A549 (cell line): ENCODE measurements at regions not wholly inside any gene's neighbourhood (a gene's known extent, or its start where the extent isn't known, plus 50 kb on each side); places are given as distances from the start of the nearest gene placed in this dataset.

Experiments
- ATAC-seq, 2 experiments: fragments of 200-7000 bp in 1 of 2; fragments of >200 bp in 1 of 2; cut with Nextera tagmentation in 1 of 2; cut with Tn5 transposase in 1 of 2; 3 replicates each; pipeline versions ENCODE4 v1.8.0 to v1.9.1; 2018 to 2020; ENCODE audit warnings: mild to moderate bottlenecking in 1 of 2, moderate library complexity in 1 of 2
- CTCF ChIA-PET: fragments of 300-600 bp; sonication (Branson Sonifier 250); formaldehyde crosslinking; extraction: SDS; loops from one replicate; lab custom pipeline; 2021; ENCODE audit warnings: antibody characterized with exemption, inconsistent platforms; lab: Yijun Ruan, JAX
- POLR2A ChIA-PET: fragments of 350-600 bp; formaldehyde crosslinking; extraction: SDS; loops from one replicate; lab custom pipeline; 2021; ENCODE audit warnings: antibody characterized with exemption, inconsistent platforms; lab: Yijun Ruan, JAX
- DNase-seq, 2 experiments: peaks; one replicate each; pipeline versions ENCODE4 v3.0.0 to v3.0.0-alpha.2; 2011 to 2016; ENCODE audit warnings: low read depth in 1 of 2, low spot score in 1 of 2
- FAIRE-seq: peaks from 2 replicates; lab custom pipeline; 2011; peaks lifted over from hg19 to GRCh38; lab: Jason Lieb, UNC
- H3K27ac ChIP-seq, 2 experiments: fragments of >200 bp; sonication (Bioruptor Twin); formaldehyde crosslinking; 3 replicates each; pipeline ENCODE4 v1.5.1; 2016 to 2017
- H3K4me1 ChIP-seq: fragments of >200 bp; sonication (Bioruptor Twin); formaldehyde crosslinking; 3 replicates; pipeline ENCODE4 v1.6.1; 2016
- H3K4me2 ChIP-seq: fragments of >200 bp; sonication (Bioruptor Twin); formaldehyde crosslinking; 3 replicates; pipeline ENCODE4 v1.6.1; 2016
- H3K4me3 ChIP-seq: fragments of >200 bp; sonication (Bioruptor Twin); formaldehyde crosslinking; 3 replicates; pipeline ENCODE4 v1.5.1; 2016
- H3K9me3 ChIP-seq: fragments of >200 bp; sonication (Bioruptor Twin); formaldehyde crosslinking; 3 replicates; pipeline ENCODE4 v1.6.1; 2016
- BCL3 ChIP-seq: fragments of >200 bp; sonication (Bioruptor Twin); formaldehyde crosslinking; IDR thresholded peaks from 3 replicates; pipeline ENCODE4 v1.6.1; 2016
- BHLHE40 ChIP-seq: IDR thresholded peaks from 2 replicates; pipeline ENCODE4 v1.6.1; 2012; ENCODE audit warnings: low read depth, low read length, inconsistent platforms
- CBX2 ChIP-seq: fragments of 200-600 bp; sonication (generic); IDR thresholded peaks from 2 replicates; pipeline ENCODE4 v1.6.1; 2016; ENCODE audit warnings: low read depth, mild to moderate bottlenecking, borderline replicate concordance
- CBX8 ChIP-seq: fragments of 200-600 bp; sonication (generic); IDR thresholded peaks from 2 replicates; pipeline ENCODE4 v1.6.1; 2016
- CEBPB ChIP-seq, 2 experiments: fragments of >200 bp in 1 of 2; sonication (Bioruptor Twin) in 1 of 2; formaldehyde crosslinking in 1 of 2; IDR thresholded peaks; 2 replicates each; pipeline ENCODE4 v1.6.1; 2012 to 2016
- CHD2 ChIP-seq: fragments of 150-350 bp; IDR thresholded peaks from 2 replicates; pipeline ENCODE4 v1.6.1; 2014; ENCODE audit warnings: low read length; ENCODE audit not compliant: partially characterized antibody
- CHD4 ChIP-seq: fragments of 200-600 bp; sonication (generic); IDR thresholded peaks from 2 replicates; pipeline ENCODE4 v1.6.1; 2016; ENCODE audit warnings: antibody characterized with exemption, mild to moderate bottlenecking, borderline replicate concordance
- EHF ChIP-seq: fragments of 250-450 bp; sonication (Bioruptor Pico); IDR thresholded peaks from 2 replicates; pipeline ENCODE4 v1.5.0; 2020; ENCODE audit warnings: mild to moderate bottlenecking
- EP300 ChIP-seq, 2 experiments: fragments of >200 bp; sonication (Bioruptor Twin); formaldehyde crosslinking; IDR thresholded peaks; 2 replicates in 1 of 2; 3 replicates in 1 of 2; pipeline ENCODE4 v1.6.1; 2016 to 2017
- ESRRA ChIP-seq: fragments of 150-350 bp; IDR thresholded peaks from 2 replicates; pipeline ENCODE4 v1.6.1; 2014; ENCODE audit warnings: mild to moderate bottlenecking, low read length, borderline replicate concordance
- FOSB ChIP-seq: fragments of 250-450 bp; sonication (Bioruptor Pico); IDR thresholded peaks from 2 replicates; pipeline ENCODE4 v1.5.0; 2020; ENCODE audit warnings: mild to moderate bottlenecking, moderate library complexity
- GATA3 ChIP-seq: IDR thresholded peaks from 2 replicates; pipeline ENCODE4 v1.6.1; 2012; ENCODE audit warnings: borderline replicate concordance
- HMGXB4 ChIP-seq: fragments of 250-450 bp; sonication (Bioruptor Pico); IDR thresholded peaks from 2 replicates; pipeline ENCODE4 v1.5.0; 2021; ENCODE audit warnings: mild to moderate bottlenecking, moderate library complexity, borderline replicate concordance
- HOXA7 ChIP-seq: fragments of 250-450 bp; sonication (Bioruptor Pico); IDR thresholded peaks from 2 replicates; pipeline ENCODE4 v1.5.0; 2020; ENCODE audit warnings: mild to moderate bottlenecking, moderate library complexity
- HOXB13 ChIP-seq: fragments of 250-450 bp; sonication (Bioruptor Pico); IDR thresholded peaks from 2 replicates; pipeline ENCODE4 v1.5.0; 2020; ENCODE audit warnings: low read depth, mild to moderate bottlenecking, moderate library complexity
- JUNB ChIP-seq: fragments of >200 bp; sonication (Bioruptor Twin); formaldehyde crosslinking; IDR thresholded peaks from 2 replicates; pipeline ENCODE4 v1.6.1; 2016
- KDM1A ChIP-seq: fragments of 200-600 bp; sonication (generic); IDR thresholded peaks from 2 replicates; pipeline ENCODE4 v1.6.1; 2016; ENCODE audit warnings: low read depth, mild to moderate bottlenecking
- MAZ ChIP-seq: fragments of 150-350 bp; IDR thresholded peaks from 2 replicates; pipeline ENCODE4 v1.6.1; 2014; ENCODE audit warnings: antibody characterized with exemption, low read depth, low read length, borderline replicate concordance
- NPAS2 ChIP-seq: fragments of 250-450 bp; sonication (Bioruptor Pico); IDR thresholded peaks from 2 replicates; pipeline ENCODE4 v1.8.0; 2022; ENCODE audit warnings: mild to moderate bottlenecking, moderate library complexity, borderline replicate concordance
- PBX3 ChIP-seq: IDR thresholded peaks from 2 replicates; pipeline ENCODE4 v1.6.1; 2012
- PHF8 ChIP-seq: fragments of 200-600 bp; sonication (generic); IDR thresholded peaks from 2 replicates; pipeline ENCODE4 v1.6.1; 2016; ENCODE audit warnings: low read depth, mild to moderate bottlenecking, antibody characterized with exemption, moderate library complexity, borderline replicate concordance
- RAD21 ChIP-seq, 2 experiments: fragments of >200 bp in 1 of 2; sonication (Bioruptor Twin) in 1 of 2; formaldehyde crosslinking in 1 of 2; IDR thresholded peaks in 1 of 2; conservative IDR thresholded peaks in 1 of 2; 2 replicates in 1 of 2; 3 replicates in 1 of 2; pipeline ENCODE4 v1.6.1; 2012 to 2018; ENCODE audit warnings: inconsistent platforms in 1 of 2
- SMC3 ChIP-seq: fragments of >200 bp; sonication (Bioruptor Twin); formaldehyde crosslinking; IDR thresholded peaks from 3 replicates; pipeline ENCODE4 v1.6.1; 2018; ENCODE audit warnings: inconsistent platforms
- SREBF2 ChIP-seq: fragments of 450-650 bp; IDR thresholded peaks from 2 replicates; pipeline ENCODE4 v1.6.1; 2014; ENCODE audit warnings: mild to moderate bottlenecking, moderate library complexity
- TFCP2L1 ChIP-seq: fragments of 250-450 bp; sonication (Bioruptor Pico); IDR thresholded peaks from 2 replicates; pipeline ENCODE4 v1.5.0; 2021; ENCODE audit warnings: mild to moderate bottlenecking
- WGBS: methylation state at CpG from one replicate; pipeline ENCODE4 v1.1.6; 2017; ENCODE audit errors: missing lambda C conversion rate; 5-methylcytosine and 5-hydroxymethylcytosine counted together

GRCh38 chr5:88941581-88941980, 58.6 kb upstream of the MEF2C start (continued):
- no peak for TF ChIP-seq BHLHE40
- no peak for TF ChIP-seq NPAS2 (CRISPR knock-in tag)
- no peak for TF ChIP-seq CHD2
- no peak for TF ChIP-seq PHF8
- TF ChIP-seq RAD21 (conservative IDR thresholded peaks at IDR 0.05 in 1 of 2, IDR thresholded peaks at IDR 0.05 in 1 of 2) = no peak
- TF ChIP-seq PBX3 = no peak
- no peak for TF ChIP-seq HOXA7
- no peak for TF ChIP-seq CHD4

GRCh38 chr5:88940713-88941112, 57.7 kb upstream of the MEF2C start:
- H3K4me3 ChIP-seq = no peak overlapping the region
- ChIA-PET CTCF (no interaction called here), POLR2A (no interaction called here)
- DNase-seq = no peak
- no peaks in the 10 kb centered on the region for H3K4me1 ChIP-seq
- no peak overlapping the region for H3K27ac ChIP-seq
- WGBS = 6% methylated on average over 1 of the region's 1 CpG
- no peak overlapping the region for H3K4me2 ChIP-seq
- no peak for TF ChIP-seq HOXB13
- no peak for TF ChIP-seq JUNB
- TF ChIP-seq HMGXB4 (CRISPR knock-in tag) = no peak
- no peak for TF ChIP-seq BCL3
- TF ChIP-seq GATA3 = no peak
- TF ChIP-seq PBX3 = no peak
- TF ChIP-seq SREBF2 = no peak
- TF ChIP-seq CEBPB (IDR thresholded peaks at IDR 0.05) = no peak
- TF ChIP-seq EHF = no peak
- TF ChIP-seq EP300 (IDR thresholded peaks at IDR 0.05) = no peak
- TF ChIP-seq TFCP2L1 (CRISPR knock-in tag) = no peak
- no peak for TF ChIP-seq CBX8
- no peak for TF ChIP-seq ESRRA
- TF ChIP-seq SMC3 = no peak
- no peak for TF ChIP-seq KDM1A
- no peak for TF ChIP-seq CBX2
- no peak for TF ChIP-seq MAZ
- TF ChIP-seq FOSB = no peak
- ATAC-seq = no peak
- no peaks in the 10 kb centered on the region for H3K9me3 ChIP-seq
- no peak for FAIRE-seq
